Trophoblast cell (in vitro differentiated cells and primary cell): ENCODE measurements at regions not wholly inside any gene's neighbourhood (a gene's known extent, or its start where the extent isn't known, plus 50 kb on each side); places are given as distances from the start of the nearest gene placed in this dataset.

Experiments
- DNase-seq, 2 donors: peaks; one replicate each; pipeline ENCODE4 v3.0.0-alpha.2; 2016
- H2AFZ ChIP-seq: 2 replicates; pipeline ENCODE4 v1.6.1; 2013; ENCODE audit warnings: low read length, moderate library complexity, mild to moderate bottlenecking; ENCODE audit not compliant: insufficient read depth, poor library complexity
- H2AK5ac ChIP-seq: 2 replicates; pipeline ENCODE4 v1.6.1; 2013; ENCODE audit warnings: mild to moderate bottlenecking, low read length
- H2BK120ac ChIP-seq: 2 replicates; pipeline ENCODE4 v1.6.1; 2013; ENCODE audit warnings: low read length, mild to moderate bottlenecking, moderate library complexity; ENCODE audit not compliant: insufficient read depth, poor library complexity
- H2BK12ac ChIP-seq: 2 replicates; pipeline ENCODE4 v1.6.1; 2013; ENCODE audit warnings: mild to moderate bottlenecking, low read length, moderate library complexity
- H2BK5ac ChIP-seq: 2 replicates; pipeline ENCODE4 v1.6.1; 2013; ENCODE audit warnings: low read length, low read depth, moderate library complexity, mild to moderate bottlenecking; ENCODE audit not compliant: poor library complexity
- H3K14ac ChIP-seq: 2 replicates; pipeline ENCODE4 v1.6.1; 2013; ENCODE audit warnings: mild to moderate bottlenecking, low read length
- H3K18ac ChIP-seq: 2 replicates; pipeline ENCODE4 v1.6.1; 2013; ENCODE audit warnings: mild to moderate bottlenecking, low read length
- H3K23ac ChIP-seq: 2 replicates; pipeline ENCODE4 v1.6.1; 2013; ENCODE audit warnings: low read length
- H3K27ac ChIP-seq: 2 replicates; pipeline ENCODE4 v1.5.1; 2013; ENCODE audit warnings: low read depth, mild to moderate bottlenecking, inconsistent platforms, low read length, moderate library complexity
- H3K27me3 ChIP-seq: 2 replicates; pipeline ENCODE4 v1.6.1; 2013; ENCODE audit warnings: inconsistent platforms, mild to moderate bottlenecking, low read length, moderate library complexity; ENCODE audit not compliant: insufficient read depth
- H3K36me3 ChIP-seq, 2 experiments: 1 replicate in 1 of 2; 2 replicates in 1 of 2; pipeline ENCODE4 v1.6.1; 2013; ENCODE audit warnings: low read length in 2 of 2, mild to moderate bottlenecking in 2 of 2, moderate library complexity in 1 of 2; ENCODE audit not compliant: insufficient read depth in 2 of 2, control insufficient read depth in 1 of 2
- H3K4ac ChIP-seq: 2 replicates; pipeline ENCODE4 v1.6.1; 2013; ENCODE audit warnings: low read depth, mild to moderate bottlenecking, low read length, moderate library complexity
- H3K4me1 ChIP-seq, 2 experiments: 1 replicate in 1 of 2; 2 replicates in 1 of 2; pipeline ENCODE4 v1.6.1; 2013; ENCODE audit warnings: low read length in 2 of 2, mild to moderate bottlenecking in 2 of 2, moderate library complexity in 1 of 2; ENCODE audit not compliant: insufficient read depth in 2 of 2, control insufficient read depth in 1 of 2
- H3K4me2 ChIP-seq: 2 replicates; pipeline ENCODE4 v1.6.1; 2013; ENCODE audit warnings: inconsistent platforms, mild to moderate bottlenecking, low read length, moderate library complexity
- H3K4me3 ChIP-seq: 2 replicates; pipeline ENCODE4 v1.5.1; 2013; ENCODE audit warnings: mild to moderate bottlenecking, low read depth, low read length, inconsistent platforms
- H3K79me1 ChIP-seq: one replicate; pipeline ENCODE4 v1.6.1; 2013; ENCODE audit warnings: low read length
- H3K79me2 ChIP-seq: 2 replicates; pipeline ENCODE4 v1.6.1; 2013; ENCODE audit warnings: low read length, mild to moderate bottlenecking; ENCODE audit not compliant: control insufficient read depth, insufficient read depth, poor library complexity
- H3K9ac ChIP-seq: 2 replicates; pipeline ENCODE4 v1.6.1; 2013; ENCODE audit warnings: mild to moderate bottlenecking, low read length
- H3K9me3 ChIP-seq: 2 replicates; pipeline ENCODE4 v1.6.1; 2013; ENCODE audit warnings: low read depth, mild to moderate bottlenecking, control low read depth, inconsistent platforms, low read length; ENCODE audit not compliant: insufficient read depth
- H4K12ac ChIP-seq: 2 replicates; pipeline ENCODE4 v1.6.1; 2013; ENCODE audit warnings: low read depth, mild to moderate bottlenecking, low read length, moderate library complexity
- H4K8ac ChIP-seq: 2 replicates; pipeline ENCODE4 v1.6.1; 2013; ENCODE audit warnings: low read depth, mild to moderate bottlenecking, low read length, moderate library complexity
- H4K91ac ChIP-seq: one replicate; pipeline ENCODE4 v1.6.1; 2013; ENCODE audit warnings: low read depth, mild to moderate bottlenecking, low read length, moderate library complexity
- WGBS: extraction: QIAGEN DNeasy Blood & Tissue Kit; methylation state at CpG from one replicate; pipeline ENCODE4 v1.1.7; 2013; ENCODE audit warnings: missing lambda C conversion rate; ENCODE audit not compliant: insufficient read length, insufficient coverage; ENCODE audit errors: extremely low coverage; 5-methylcytosine and 5-hydroxymethylcytosine counted together

GRCh38 chr18:56377231-56377630 is 261.2 kb downstream of the TXNL1 start:
- H3K27ac ChIP-seq = no peak overlapping the region
- no peak overlapping the region for H3K4me2 ChIP-seq
- no peak overlapping the region for H4K91ac ChIP-seq
- no peak overlapping the region for H3K4me3 ChIP-seq
- H3K9me3 ChIP-seq = no peaks in the 10 kb centered on the region
- H3K14ac ChIP-seq = no peak overlapping the region
- H2AFZ ChIP-seq = no peak overlapping the region
- no peak overlapping the region for H3K4ac ChIP-seq
- no peaks in the 10 kb centered on the region for H3K79me1 ChIP-seq
- H4K12ac ChIP-seq = no peak overlapping the region
- no peak overlapping the region for H3K23ac ChIP-seq
- no peaks in the 10 kb centered on the region for H3K79me2 ChIP-seq
- H4K8ac ChIP-seq = no peak overlapping the region
- H2BK12ac ChIP-seq = no peak overlapping the region
- no peak overlapping the region for H2BK5ac ChIP-seq
- no peak overlapping the region for H2BK120ac ChIP-seq
- H3K36me3 ChIP-seq = no peaks in the 10 kb centered on the region
- H3K18ac ChIP-seq = no peak overlapping the region
- H2AK5ac ChIP-seq = no peak overlapping the region
- no CpG with 5 or more reads among the region's 9 CpGs for WGBS
- peaks cover 0 to 6% of the 10 kb centered on the region in 2 experiments for H3K4me1 ChIP-seq
- H3K9ac ChIP-seq = no peak overlapping the region
- DNase-seq = no peak
- H3K27me3 ChIP-seq = no peaks in the 10 kb centered on the region

GRCh38 chr18:56374007-56374655 is 264.3 kb downstream of the TXNL1 start:
- Histone ChIP-seq H4K8ac (no peak overlapping the region), H3K27ac (no peak overlapping the region), H3K4me2 (no peak overlapping the region), H3K79me2 (no peaks in the 10 kb centered on the region), H3K9me3 (no peaks in the 10 kb centered on the region), H4K12ac (no peak overlapping the region), H3K18ac (no peak overlapping the region), H3K36me3 (no peaks in the 10 kb centered on the region), H2AK5ac (no peak overlapping the region), H3K27me3 (no peaks in the 10 kb centered on the region), H3K4ac (no peak overlapping the region), H3K79me1 (no peaks in the 10 kb centered on the region), H4K91ac (no peak overlapping the region), H2BK120ac (no peak overlapping the region), H2BK5ac (no peak overlapping the region), H3K23ac (no peak overlapping the region), H3K9ac (no peak overlapping the region), H3K4me3 (no peak overlapping the region), H3K14ac (no peak overlapping the region), H2BK12ac (no peak overlapping the region), H3K4me1 (peaks cover 0 to 6% of the 10 kb centered on the region in 2 experiments), H2AFZ (no peak overlapping the region)
- WGBS = no CpG with 5 or more reads among the region's 3 CpGs
- DNase-seq = no peak

GRCh38 chr18:56373601-56374000 is 264.8 kb downstream of the TXNL1 start:
- H3K23ac ChIP-seq = no peak overlapping the region
- no peak overlapping the region for H3K4ac ChIP-seq
- WGBS = no CpG with 5 or more reads among the region's 2 CpGs
- peaks cover 0 to 6% of the 10 kb centered on the region in 2 experiments for H3K4me1 ChIP-seq
- H3K27ac ChIP-seq = no peak overlapping the region
- no peak overlapping the region for H3K18ac ChIP-seq
- H3K79me1 ChIP-seq = no peaks in the 10 kb centered on the region
- H3K27me3 ChIP-seq = no peaks in the 10 kb centered on the region
- no peak for DNase-seq
- H2AFZ ChIP-seq = no peak overlapping the region
- no peak overlapping the region for H2BK5ac ChIP-seq
- H2BK12ac ChIP-seq = no peak overlapping the region
- H3K9me3 ChIP-seq = no peaks in the 10 kb centered on the region
- H2BK120ac ChIP-seq = no peak overlapping the region
- no peak overlapping the region for H4K8ac ChIP-seq
- H3K4me2 ChIP-seq = no peak overlapping the region
- no peaks in the 10 kb centered on the region for H3K79me2 ChIP-seq
- H3K4me3 ChIP-seq = no peak overlapping the region
- no peak overlapping the region for H3K9ac ChIP-seq
- no peak overlapping the region for H3K14ac ChIP-seq
- H4K91ac ChIP-seq = no peak overlapping the region
- H3K36me3 ChIP-seq = no peaks in the 10 kb centered on the region
- no peak overlapping the region for H4K12ac ChIP-seq
- H2AK5ac ChIP-seq = no peak overlapping the region

- WGBS = no CpG with 5 or more reads among the region's 5 CpGs
Observed at GRCh38 chr18:56368066-56368465, 270.3 kb downstream of the TXNL1 start.

More at GRCh38 chr18:56368066-56368465, 270.3 kb downstream of the TXNL1 start:
- Histone ChIP-seq H3K4me3 (no peak overlapping the region), H3K36me3 (no peaks in the 10 kb centered on the region), H3K27me3 (no peaks in the 10 kb centered on the region), H3K9me3 (no peaks in the 10 kb centered on the region), H3K14ac (no peak overlapping the region), H3K79me1 (no peaks in the 10 kb centered on the region), H3K23ac (no peak overlapping the region), H3K18ac (no peak overlapping the region), H2BK120ac (no peak overlapping the region), H2BK5ac (no peak overlapping the region), H3K27ac (no peak overlapping the region), H3K79me2 (no peaks in the 10 kb centered on the region), H4K12ac (no peak overlapping the region), H3K4me1 (no peaks in the 10 kb centered on the region), H2BK12ac (no peak overlapping the region), H4K91ac (no peak overlapping the region), H4K8ac (no peak overlapping the region), H3K4ac (no peak overlapping the region), H2AFZ (no peak overlapping the region), H2AK5ac (no peak overlapping the region), H3K9ac (no peak overlapping the region), H3K4me2 (no peak overlapping the region)
- no peak for DNase-seq
